ENCODE measurements at regions not wholly inside any gene's neighbourhood (a gene's known extent, or its start where the extent isn't known, plus 50 kb on each side); places are given as distances from the start of the nearest gene placed in this dataset.

DNA sequence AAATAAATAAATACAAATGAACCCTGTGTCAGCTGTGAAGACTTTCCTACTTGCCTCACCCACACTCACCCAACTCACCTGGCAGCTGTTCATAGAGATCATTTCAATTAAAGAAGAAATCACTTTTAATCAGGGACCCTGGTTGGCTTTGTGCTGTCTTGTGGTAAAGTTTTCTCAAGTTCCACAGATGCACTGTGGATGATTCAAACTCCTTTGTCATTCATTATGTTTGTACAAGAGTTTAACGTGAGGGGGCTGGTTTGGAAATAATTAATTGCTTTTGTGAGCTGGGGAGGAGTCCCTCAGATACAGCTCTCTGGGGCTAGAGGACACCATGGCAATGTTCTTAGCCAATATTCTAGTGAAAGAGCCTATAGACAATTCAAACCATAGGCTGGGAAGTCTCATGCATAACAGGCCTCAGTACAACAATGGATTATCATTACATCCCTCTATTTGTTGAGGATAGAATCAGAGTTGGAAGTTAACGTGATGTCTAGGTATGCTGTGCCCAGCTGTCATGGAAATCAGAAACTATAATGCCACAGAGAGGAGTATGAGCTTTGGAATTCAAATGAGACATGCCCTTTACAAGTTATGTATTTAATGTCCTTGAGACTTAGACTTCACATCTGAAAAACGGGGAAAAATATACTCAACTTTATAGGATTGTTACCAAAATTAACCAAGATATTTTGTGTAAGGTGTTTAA is 698.5 kb downstream of the KCNA4 start:
- Histone ChIP-seq H3K9ac (peak overlapping the region; percentile 54), H2AFZ (ENCODE audit: low read depth) (no peak overlapping the region; the same call in 1 of the 2 replicates), H3K27me3 (ENCODE audit: insufficient read depth) (no peaks in the 10 kb centered on the region), H3F3A (replicated peaks; ENCODE audit: insufficient read depth) (peaks cover 19% of the 10 kb centered on the region), H3K9me3 (no peaks in the 10 kb centered on the region), H3K4me1 (ENCODE audit: control insufficient read depth in 1 of 2, insufficient read depth in 2 of 2, low read depth in 1 of 2, low read length in 1 of 2) (peaks cover 0 to 20% of the 10 kb centered on the region in 2 experiments; a peak in 1 of 4 replicates), H3K79me2 (ENCODE audit: insufficient read depth) (no peaks in the 10 kb centered on the region), H3K4me3 (ENCODE audit: low read depth in 2 of 2, low read length in 1 of 2) (no peak overlapping the region), H3K36me3 (replicated peaks in 1 of 2; ENCODE audit: control insufficient read depth in 1 of 2, insufficient read depth in 2 of 2, low read length in 1 of 2) (no peaks in the 10 kb centered on the region), H3K9me2 (no peaks in the 10 kb centered on the region), H4K20me1 (ENCODE audit: insufficient read depth) (no peaks in the 10 kb centered on the region), H3K4me2 (peak overlapping the region; percentile 44), H3K27ac (ENCODE audit: low read depth in 2 of 2, low read length in 1 of 2) (peak overlapping the region in 1 of 2 experiments; percentile 89; a peak in 2 of 4 replicates)
- POLR2A ChIA-PET = no interaction called here
- DNase-seq = no peak
- 42% methylated on average over 3 of the region's 3 CpGs for WGBS (ENCODE audit: low lambda C conversion rate)
- TF ChIP-seq EP300 (IDR thresholded peaks at IDR 0.05; ENCODE audit: borderline replicate concordance in 1 of 2, low read depth in 1 of 2, low read length in 1 of 2) = peak in 1 of 2 experiments; percentile 51; a peak in 1 of 4 replicates
- no peak for TF ChIP-seq IRF3 (IDR thresholded peaks at IDR 0.05; ENCODE audit: low read depth, low read length)
- peak; percentile 40 for TF ChIP-seq TCF12 (IDR thresholded peaks at IDR 0.05)
- TF ChIP-seq YY1 (IDR thresholded peaks at IDR 0.05; ENCODE audit: low read depth) = no peak
- TF ChIP-seq PBX3 (IDR thresholded peaks at IDR 0.05) = peak; percentile 66
- TF ChIP-seq NFIC (IDR thresholded peaks at IDR 0.05; ENCODE audit: borderline replicate concordance) = peak; percentile 37; the same call in 1 of the 2 replicates
- no peak for TF ChIP-seq GATA2 (CRISPR knock-in tag; IDR thresholded peaks at IDR 0.05)
- no peak for TF ChIP-seq TAF1 (IDR thresholded peaks at IDR 0.05; ENCODE audit: borderline replicate concordance, low read depth, low read length)
- peak; percentile 41; the same call in 1 of the 2 replicates for TF ChIP-seq FOSL2 (IDR thresholded peaks at IDR 0.05; ENCODE audit: borderline replicate concordance, low read depth)
- no peak for TF ChIP-seq ZBTB33 (IDR thresholded peaks at IDR 0.05; ENCODE audit: borderline replicate concordance, low read depth)
- peak; percentile 45 for TF ChIP-seq JUND (IDR thresholded peaks at IDR 0.05)
- CTCF ChIA-PET = interaction anchor here (2.5 kb wide), 1 partner anchor 25 kb away, joined by 9 read pairs; no protein-coding TSS in a partner anchor

DNA sequence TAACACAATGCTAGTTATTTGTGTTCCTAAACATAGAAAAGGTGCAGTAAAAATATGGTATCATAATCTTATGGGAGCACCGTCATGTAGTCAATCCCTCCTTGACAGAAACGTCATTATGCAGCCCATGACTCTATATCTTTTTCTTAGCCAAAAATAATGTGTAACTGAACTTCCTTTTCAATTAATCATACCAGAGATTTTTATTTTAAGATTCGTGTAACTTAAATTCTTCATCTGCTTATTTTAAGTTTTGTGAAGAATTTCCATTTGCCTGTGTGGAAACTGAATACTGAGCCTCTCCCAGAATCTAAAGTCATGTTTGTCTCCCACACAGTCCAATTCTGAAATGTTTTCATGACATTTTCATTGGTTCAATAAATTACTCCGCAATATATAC is 699.1 kb downstream of the KCNA4 start:
- H3K4me3 ChIP-seq (ENCODE audit: low read depth in 2 of 2, low read length in 1 of 2) = no peak overlapping the region
- peaks cover 0 to 26% of the 10 kb centered on the region in 2 experiments; a peak in 2 of 4 replicates for H3K4me1 ChIP-seq (ENCODE audit: control insufficient read depth in 1 of 2, insufficient read depth in 2 of 2, low read depth in 1 of 2, low read length in 1 of 2)
- no peaks in the 10 kb centered on the region for H3K9me2 ChIP-seq
- 52% methylated on average over 4 of the region's 4 CpGs for WGBS (ENCODE audit: low lambda C conversion rate)
- H2AFZ ChIP-seq (ENCODE audit: low read depth) = peak overlapping the region; percentile 35
- H4K20me1 ChIP-seq (ENCODE audit: insufficient read depth) = no peaks in the 10 kb centered on the region
- H3K27me3 ChIP-seq (ENCODE audit: insufficient read depth) = no peaks in the 10 kb centered on the region
- peak overlapping the region; percentile 44 for H3K4me2 ChIP-seq
- H3F3A ChIP-seq (replicated peaks; ENCODE audit: insufficient read depth) = peaks cover 25% of the 10 kb centered on the region
- no peaks in the 10 kb centered on the region for H3K9me3 ChIP-seq
- peak overlapping the region in 1 of 2 experiments; percentile 89; a peak in 2 of 4 replicates for H3K27ac ChIP-seq (ENCODE audit: low read depth in 2 of 2, low read length in 1 of 2)
- ChIA-PET CTCF (interaction anchor here (2.5 kb wide), 1 partner anchor 26 kb away, joined by 9 read pairs; no protein-coding TSS in a partner anchor), POLR2A (no interaction called here)
- H3K9ac ChIP-seq = peak overlapping the region; percentile 54
- H3K36me3 ChIP-seq (replicated peaks in 1 of 2; ENCODE audit: control insufficient read depth in 1 of 2, insufficient read depth in 2 of 2, low read length in 1 of 2) = no peaks in the 10 kb centered on the region
- DNase-seq = no peak
- H3K79me2 ChIP-seq (ENCODE audit: insufficient read depth) = no peaks in the 10 kb centered on the region
- TF ChIP-seq USF2 (IDR thresholded peaks at IDR 0.05; ENCODE audit: borderline replicate concordance, low read depth, low read length) (no peak), FOSL2 (IDR thresholded peaks at IDR 0.05; ENCODE audit: borderline replicate concordance, low read depth) (no peak), TEAD4 (IDR thresholded peaks at IDR 0.05; ENCODE audit: borderline replicate concordance, insufficient read depth) (no peak), NRF1 (IDR thresholded peaks at IDR 0.05; ENCODE audit: low read depth, low read length) (no peak), EZH2phosphoT487 (IDR thresholded peaks at IDR 0.05; ENCODE audit: borderline replicate concordance, low read depth) (no peak), ZBTB33 (IDR thresholded peaks at IDR 0.05; ENCODE audit: borderline replicate concordance, low read depth) (no peak), TAF1 (IDR thresholded peaks at IDR 0.05; ENCODE audit: borderline replicate concordance, low read depth, low read length) (no peak), CHD2 (IDR thresholded peaks at IDR 0.05; ENCODE audit: low read length, partially characterized antibody) (no peak), MEF2A (IDR thresholded peaks at IDR 0.05; ENCODE audit: borderline replicate concordance, low read depth) (no peak), RAD21 (IDR thresholded peaks at IDR 0.05; ENCODE audit: low read length) (no peak)
